Thoracic aorta (tissue), 2 donors: ENCODE measurements at regions not wholly inside any gene's neighbourhood (a gene's known extent, or its start where the extent isn't known, plus 50 kb on each side); places are given as distances from the start of the nearest gene placed in this dataset.
A peak's percentile ranks its signal among the peaks of the same experiment; 100 is the strongest.

ENCODE experiments used
- ATAC-seq: fragments of 150-250 bp; one replicate; pipeline ENCODE4 v1.8.0; 2017; ENCODE audit warnings: low read depth; ENCODE audit not compliant: insufficient number of reproducible peaks, low FRiP score
- DNase-seq: peaks from one replicate; pipeline ENCODE4 v3.0.0-alpha.2; 2020; ENCODE audit warnings: low spot score
- H3K27ac ChIP-seq, 2 donors: fragments of 200-600 bp; sonication (generic); 1 replicate in 1 of 2; 2 replicates in 1 of 2; pipeline ENCODE4 v1.5.1; 2016; ENCODE audit warnings: mild to moderate bottlenecking in 2 of 2, moderate library complexity in 2 of 2
- H3K27me3 ChIP-seq: fragments of 200-600 bp; sonication (generic); replicated peaks from 2 replicates; pipeline ENCODE4 v1.6.0; 2016; ENCODE audit warnings: mild to moderate bottlenecking; ENCODE audit not compliant: insufficient read depth
- H3K36me3 ChIP-seq: fragments of 200-600 bp; sonication (generic); one replicate; pipeline ENCODE4 v1.5.1; 2016
- H3K4me1 ChIP-seq, 2 donors: fragments of 200-600 bp; sonication (generic); 1 replicate in 1 of 2; 2 replicates in 1 of 2; pipeline versions ENCODE4 v1.5.1 to v1.6.0; 2016; ENCODE audit warnings: low read depth in 2 of 2, mild to moderate bottlenecking in 1 of 2; ENCODE audit not compliant: control insufficient read depth in 1 of 2
- H3K4me3 ChIP-seq: fragments of 200-600 bp; sonication (generic); 2 replicates; pipeline ENCODE4 v1.5.1; 2016; ENCODE audit warnings: mild to moderate bottlenecking
- H3K9me3 ChIP-seq: fragments of 200-600 bp; sonication (generic); 2 replicates; pipeline ENCODE4 v1.5.1; 2016
- TF ChIP-seq, protein P1 (sequence below): fragments of 200-600 bp; sonication (generic); IDR thresholded peaks from one replicate; pipeline ENCODE4 v1.5.1; 2019; ENCODE audit warnings: antibody characterized with exemption

DNA sequence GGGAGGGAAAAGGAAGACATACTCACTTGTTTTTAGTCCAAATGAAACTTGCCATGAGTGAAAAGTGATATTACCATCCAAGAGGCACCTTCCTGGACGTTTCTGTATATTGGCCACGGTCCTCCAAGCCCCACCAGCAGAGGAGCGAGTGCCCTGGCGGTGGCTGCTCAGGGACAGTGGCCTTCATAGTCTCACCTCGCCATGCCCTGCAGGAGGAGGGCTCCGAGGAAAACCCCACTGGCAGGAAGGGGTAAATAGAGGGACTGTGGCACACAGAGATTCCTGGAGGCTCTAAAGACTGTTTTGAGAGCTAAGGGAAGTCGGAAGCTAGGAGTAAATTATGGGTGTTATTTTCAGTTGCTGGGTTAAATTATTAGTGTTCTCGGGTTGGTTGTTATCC is 98.4 kb upstream of the UBL3 start:
- no peak for ATAC-seq

DNA sequence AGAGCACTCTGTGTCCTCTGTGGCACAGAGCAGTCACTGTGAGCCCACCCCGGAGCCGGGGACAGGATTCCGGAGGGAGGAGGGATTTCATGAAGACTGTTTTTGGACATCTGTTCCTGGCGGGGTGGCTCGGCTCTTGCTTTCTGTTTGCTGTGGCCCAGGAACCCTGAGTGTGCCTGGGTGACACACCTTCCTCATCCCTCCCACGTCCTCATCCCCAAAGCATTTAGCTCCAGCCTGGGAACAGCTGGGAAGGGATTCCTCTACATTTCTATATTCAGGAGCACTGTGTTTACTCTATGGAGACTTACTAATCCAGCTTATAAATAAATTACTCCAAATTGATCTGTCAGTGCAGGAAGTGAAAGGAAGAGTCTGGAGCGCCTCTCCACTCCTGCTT is 97.8 kb upstream of the UBL3 start:
- ATAC-seq (no peak), DNase-seq (no peak)
- H3K36me3 ChIP-seq = no peaks in the 10 kb centered on the region
- no peak overlapping the region for H3K27ac ChIP-seq
- H3K9me3 ChIP-seq = no peaks in the 10 kb centered on the region
- H3K27me3 ChIP-seq = no peaks in the 10 kb centered on the region
- H3K4me3 ChIP-seq = no peak overlapping the region
- TF ChIP-seq, protein P1, sequence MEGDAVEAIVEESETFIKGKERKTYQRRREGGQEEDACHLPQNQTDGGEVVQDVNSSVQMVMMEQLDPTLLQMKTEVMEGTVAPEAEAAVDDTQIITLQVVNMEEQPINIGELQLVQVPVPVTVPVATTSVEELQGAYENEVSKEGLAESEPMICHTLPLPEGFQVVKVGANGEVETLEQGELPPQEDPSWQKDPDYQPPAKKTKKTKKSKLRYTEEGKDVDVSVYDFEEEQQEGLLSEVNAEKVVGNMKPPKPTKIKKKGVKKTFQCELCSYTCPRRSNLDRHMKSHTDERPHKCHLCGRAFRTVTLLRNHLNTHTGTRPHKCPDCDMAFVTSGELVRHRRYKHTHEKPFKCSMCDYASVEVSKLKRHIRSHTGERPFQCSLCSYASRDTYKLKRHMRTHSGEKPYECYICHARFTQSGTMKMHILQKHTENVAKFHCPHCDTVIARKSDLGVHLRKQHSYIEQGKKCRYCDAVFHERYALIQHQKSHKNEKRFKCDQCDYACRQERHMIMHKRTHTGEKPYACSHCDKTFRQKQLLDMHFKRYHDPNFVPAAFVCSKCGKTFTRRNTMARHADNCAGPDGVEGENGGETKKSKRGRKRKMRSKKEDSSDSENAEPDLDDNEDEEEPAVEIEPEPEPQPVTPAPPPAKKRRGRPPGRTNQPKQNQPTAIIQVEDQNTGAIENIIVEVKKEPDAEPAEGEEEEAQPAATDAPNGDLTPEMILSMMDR = no peak
- no peaks in the 10 kb centered on the region for H3K4me1 ChIP-seq

More for the DNA sequence above, 98.4 kb upstream of the UBL3 start:
- no peak overlapping the region for H3K27ac ChIP-seq
- no peak overlapping the region for H3K4me3 ChIP-seq
- H3K27me3 ChIP-seq = no peaks in the 10 kb centered on the region
- TF ChIP-seq, protein P1 = no peak
- H3K36me3 ChIP-seq = no peaks in the 10 kb centered on the region
- H3K9me3 ChIP-seq = no peaks in the 10 kb centered on the region
- DNase-seq = no peak
- no peaks in the 10 kb centered on the region for H3K4me1 ChIP-seq

DNA sequence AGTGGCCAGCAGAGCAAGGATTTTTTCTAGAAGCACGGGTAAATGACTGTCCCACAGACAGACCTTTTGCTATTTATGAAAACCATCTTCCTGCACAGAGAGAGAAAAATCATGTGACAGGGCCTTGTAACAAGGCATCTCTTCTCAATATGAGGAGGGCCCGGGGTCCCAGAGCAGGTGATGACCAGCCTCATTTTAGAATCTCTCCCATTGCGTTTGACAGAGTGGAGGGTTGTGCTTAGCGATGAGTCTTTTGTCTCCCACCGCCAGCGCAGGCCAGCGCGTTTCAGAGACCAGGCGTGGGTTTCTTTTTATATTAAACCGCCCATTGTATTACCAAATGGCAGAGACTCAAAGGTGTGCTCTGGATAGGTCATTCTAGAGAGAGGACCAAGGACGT is 97.4 kb upstream of the UBL3 start:
- no peaks in the 10 kb centered on the region for H3K36me3 ChIP-seq
- TF ChIP-seq, protein P1 = no peak
- H3K9me3 ChIP-seq = no peaks in the 10 kb centered on the region
- H3K4me1 ChIP-seq = no peaks in the 10 kb centered on the region
- H3K27me3 ChIP-seq = no peaks in the 10 kb centered on the region
- no peak overlapping the region for H3K27ac ChIP-seq
- DNase-seq (no peak), ATAC-seq (no peak)
- H3K4me3 ChIP-seq = no peak overlapping the region

DNA sequence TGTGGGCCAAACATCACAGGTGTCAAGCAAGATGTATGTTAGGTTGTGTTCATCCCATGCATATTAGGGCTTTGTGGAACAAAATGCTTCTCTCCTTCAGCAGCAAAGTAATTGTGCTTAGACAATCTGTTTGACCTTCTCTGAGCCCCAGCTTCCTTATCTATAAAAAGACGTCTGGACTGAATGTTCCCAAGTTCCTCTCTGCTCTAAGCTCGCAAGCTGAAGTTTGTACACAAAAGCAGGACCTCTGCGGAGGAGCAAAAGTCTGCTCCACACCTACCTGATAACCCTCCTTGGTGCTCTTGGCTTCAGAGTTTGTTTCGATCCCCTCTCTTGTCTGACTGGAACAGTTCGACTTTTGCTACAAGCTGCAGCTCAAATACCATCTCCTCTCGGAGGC is 95.7 kb upstream of the UBL3 start:
- H3K27ac ChIP-seq = no peak overlapping the region
- H3K36me3 ChIP-seq = no peaks in the 10 kb centered on the region
- TF ChIP-seq, protein P1 = no peak
- DNase-seq (no peak), ATAC-seq (no peak)
- H3K9me3 ChIP-seq = no peaks in the 10 kb centered on the region
- H3K4me1 ChIP-seq = no peaks in the 10 kb centered on the region
- no peaks in the 10 kb centered on the region for H3K27me3 ChIP-seq
- no peak overlapping the region for H3K4me3 ChIP-seq

DNA sequence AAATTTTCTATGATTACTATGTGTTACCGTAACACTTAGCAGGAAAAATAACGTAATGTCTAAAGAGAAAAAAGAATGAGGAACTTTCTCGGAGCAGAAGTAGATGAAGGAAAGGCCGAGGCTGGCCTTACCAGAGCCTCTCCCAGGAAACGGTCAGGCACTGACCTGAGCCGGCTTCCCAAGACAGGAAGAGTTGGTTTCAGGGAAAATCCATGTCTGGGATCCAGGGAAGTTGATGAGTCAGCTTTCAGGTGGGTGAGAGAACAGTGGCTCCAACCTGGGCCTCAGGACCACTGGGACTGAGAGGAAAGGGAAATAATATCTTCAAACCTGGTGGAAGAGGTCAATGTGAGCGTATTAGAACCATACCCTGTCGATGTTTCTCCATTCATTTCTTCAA is 93.3 kb upstream of the UBL3 start:
- TF ChIP-seq, protein P1 = no peak
- no peaks in the 10 kb centered on the region for H3K9me3 ChIP-seq
- no peak overlapping the region for H3K4me3 ChIP-seq
- H3K27me3 ChIP-seq = no peaks in the 10 kb centered on the region
- H3K4me1 ChIP-seq = no peaks in the 10 kb centered on the region
- DNase-seq (no peak), ATAC-seq (peak; percentile 20)
- no peak overlapping the region for H3K27ac ChIP-seq
- no peaks in the 10 kb centered on the region for H3K36me3 ChIP-seq
